ENCODE measurements at regions not wholly inside any gene's neighbourhood (a gene's known extent, or its start where the extent isn't known, plus 50 kb on each side); places are given as distances from the start of the nearest gene placed in this dataset.

DNA sequence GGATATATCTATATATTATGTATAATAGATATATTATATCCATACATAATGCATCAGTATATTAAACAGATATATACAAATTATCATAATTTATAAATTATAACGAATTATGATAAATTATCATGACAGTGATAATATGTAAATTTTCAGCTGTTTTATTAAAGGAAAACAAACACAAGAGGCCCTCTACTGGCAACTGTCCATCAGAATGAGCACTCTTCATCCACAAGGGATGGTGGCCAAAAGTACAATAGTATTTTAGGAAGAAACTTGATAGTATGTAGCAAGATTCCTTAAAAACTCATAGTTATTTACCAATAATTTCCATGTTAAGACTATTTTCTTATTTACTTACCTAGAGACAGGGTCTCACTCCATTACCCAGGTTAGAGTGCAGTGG, 113.3 kb upstream of the LPAR1 start:
- TF ChIP-seq, protein P1, sequence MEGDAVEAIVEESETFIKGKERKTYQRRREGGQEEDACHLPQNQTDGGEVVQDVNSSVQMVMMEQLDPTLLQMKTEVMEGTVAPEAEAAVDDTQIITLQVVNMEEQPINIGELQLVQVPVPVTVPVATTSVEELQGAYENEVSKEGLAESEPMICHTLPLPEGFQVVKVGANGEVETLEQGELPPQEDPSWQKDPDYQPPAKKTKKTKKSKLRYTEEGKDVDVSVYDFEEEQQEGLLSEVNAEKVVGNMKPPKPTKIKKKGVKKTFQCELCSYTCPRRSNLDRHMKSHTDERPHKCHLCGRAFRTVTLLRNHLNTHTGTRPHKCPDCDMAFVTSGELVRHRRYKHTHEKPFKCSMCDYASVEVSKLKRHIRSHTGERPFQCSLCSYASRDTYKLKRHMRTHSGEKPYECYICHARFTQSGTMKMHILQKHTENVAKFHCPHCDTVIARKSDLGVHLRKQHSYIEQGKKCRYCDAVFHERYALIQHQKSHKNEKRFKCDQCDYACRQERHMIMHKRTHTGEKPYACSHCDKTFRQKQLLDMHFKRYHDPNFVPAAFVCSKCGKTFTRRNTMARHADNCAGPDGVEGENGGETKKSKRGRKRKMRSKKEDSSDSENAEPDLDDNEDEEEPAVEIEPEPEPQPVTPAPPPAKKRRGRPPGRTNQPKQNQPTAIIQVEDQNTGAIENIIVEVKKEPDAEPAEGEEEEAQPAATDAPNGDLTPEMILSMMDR (IDR thresholded peaks at IDR 0.05), result no peak
- TF ChIP-seq POLR2A (IDR thresholded peaks at IDR 0.05), result no peak

Data from uterus (tissue), 2 donors.